NCI-H2029 treated with DMSO at 0.1 percent for 48 hours (cell line): ENCODE measurements at regions not wholly inside any gene's neighbourhood (a gene's known extent, or its start where the extent isn't known, plus 50 kb on each side); places are given as distances from the start of the nearest gene placed in this dataset.

Experiments used
- DNase-seq: peaks from one replicate; lab custom pipeline; 2025; lab: John Stamatoyannopoulos, UW

GRCh38 chr6:110537208-110538123 is 61.1 kb upstream of the SLC22A16 start:
- DNase-seq: no peak

- no peak for DNase-seq
These were observed 58.5 kb upstream of the SLC22A16 start for GRCh38 chr6:110534731-110535492.

- DNase-seq: no peak
These were observed 56.0 kb upstream of the SLC22A16 start for GRCh38 chr6:110532431-110532830.

- no peak for DNase-seq
These were observed 54.3 kb upstream of the SLC22A16 start for GRCh38 chr6:110530671-110531070.

GRCh38 chr6:110529907-110530306 is 53.5 kb upstream of the SLC22A16 start:
- no peak for DNase-seq

GRCh38 chr6:110529355-110529754 is 52.9 kb upstream of the SLC22A16 start:
- DNase-seq: no peak

GRCh38 chr6:110528930-110529325 is 52.5 kb upstream of the SLC22A16 start:
- DNase-seq: no peak

GRCh38 chr6:110528101-110528929 is 51.9 kb upstream of the SLC22A16 start:
- DNase-seq: peak; percentile 62

- no peak for DNase-seq
These were observed 51.1 kb upstream of the SLC22A16 start for GRCh38 chr6:110527516-110527915.

- DNase-seq: no peak
These were observed 50.3 kb upstream of the SLC22A16 start for GRCh38 chr6:110526726-110527125.
